SU-DHL-6 (cell line): ENCODE measurements at regions not wholly inside any gene's neighbourhood (a gene's known extent, or its start where the extent isn't known, plus 50 kb on each side); places are given as distances from the start of the nearest gene placed in this dataset.

ENCODE experiments used
- H2AFZ ChIP-seq: fragments of 200-600 bp; sonication (generic); 2 replicates; pipeline ENCODE4 v1.6.1; 2014; ENCODE audit warnings: low read depth, mild to moderate bottlenecking, moderate library complexity, mixed read lengths, antibody characterized with exemption, low read length; ENCODE audit not compliant: severe bottlenecking
- H3F3A ChIP-seq: fragments of 200-600 bp; shearing (Covaris generic); 2 replicates; pipeline ENCODE4 v1.6.0; 2016; ENCODE audit warnings: antibody characterized with exemption, mild to moderate bottlenecking; ENCODE audit not compliant: insufficient read depth
- H3K27ac ChIP-seq: fragments of 200-600 bp; sonication (generic); 2 replicates; pipeline ENCODE4 v1.5.1; 2016; ENCODE audit warnings: low read depth, mild to moderate bottlenecking, low read length, moderate library complexity, mixed read lengths
- H3K27me3 ChIP-seq: fragments of 200-600 bp; sonication (generic), shearing (Covaris generic); 2 replicates; pipeline ENCODE4 v1.6.0; 2014; ENCODE audit warnings: mild to moderate bottlenecking, low read length
- H3K36me3 ChIP-seq: fragments of 200-600 bp; sonication (generic); 2 replicates; pipeline ENCODE4 v1.6.1; 2014; ENCODE audit warnings: mild to moderate bottlenecking, low read length, mixed read lengths
- H3K4me2 ChIP-seq: fragments of 300-600, 200-600 bp; shearing (Covaris generic), sonication (generic); 2 replicates; pipeline ENCODE4 v1.6.0; 2014; ENCODE audit warnings: low read length, low read depth, mild to moderate bottlenecking; ENCODE audit not compliant: poor library complexity, severe bottlenecking
- H3K4me3 ChIP-seq: fragments of 200-600 bp; sonication (generic); 2 replicates; pipeline ENCODE4 v1.5.1; 2014; ENCODE audit warnings: antibody characterized with exemption, low read length, mild to moderate bottlenecking, mixed read lengths; ENCODE audit not compliant: insufficient read depth, poor library complexity, severe bottlenecking
- H3K79me2 ChIP-seq: fragments of 200-600 bp; sonication (generic); 2 replicates; pipeline ENCODE4 v1.6.1; 2014; ENCODE audit warnings: mild to moderate bottlenecking, low read length, moderate library complexity; ENCODE audit not compliant: insufficient read depth
- H3K9ac ChIP-seq: fragments of 200-600 bp; sonication (generic); 2 replicates; pipeline ENCODE4 v1.7.0; 2014; ENCODE audit warnings: mild to moderate bottlenecking, low read length
- H3K9me2 ChIP-seq: fragments of 200-600 bp; sonication (generic); replicated peaks from 2 replicates; pipeline ENCODE4 v1.6.1; 2014; ENCODE audit warnings: low read length; ENCODE audit not compliant: insufficient read depth
- H3K9me3 ChIP-seq: fragments of 200-600 bp; sonication (generic); 2 replicates; pipeline ENCODE4 v1.6.1; 2014; ENCODE audit warnings: low read length, mixed read lengths; ENCODE audit not compliant: insufficient read depth
- H4K20me1 ChIP-seq: fragments of 200-600 bp; sonication (generic); 2 replicates; pipeline ENCODE4 v1.6.1; 2014; ENCODE audit warnings: low read depth, mild to moderate bottlenecking, antibody characterized with exemption, low read length, moderate library complexity, mixed read lengths
- CTCF ChIP-seq: fragments of 200-600 bp; sonication (generic); IDR thresholded peaks from one replicate; pipeline ENCODE4 v1.5.1; 2017; ENCODE audit warnings: antibody characterized with exemption, mild to moderate bottlenecking, low read length, moderate library complexity; ENCODE audit not compliant: insufficient read depth, poor library complexity, severe bottlenecking
- EZH2phosphoT487 ChIP-seq: fragments of 200-600 bp; sonication (generic), shearing (Covaris generic); conservative IDR thresholded peaks from 2 replicates; pipeline ENCODE4 v1.6.1; 2018; ENCODE audit warnings: mild to moderate bottlenecking, antibody characterized with exemption, low read length, moderate library complexity, mixed read lengths

DNA sequence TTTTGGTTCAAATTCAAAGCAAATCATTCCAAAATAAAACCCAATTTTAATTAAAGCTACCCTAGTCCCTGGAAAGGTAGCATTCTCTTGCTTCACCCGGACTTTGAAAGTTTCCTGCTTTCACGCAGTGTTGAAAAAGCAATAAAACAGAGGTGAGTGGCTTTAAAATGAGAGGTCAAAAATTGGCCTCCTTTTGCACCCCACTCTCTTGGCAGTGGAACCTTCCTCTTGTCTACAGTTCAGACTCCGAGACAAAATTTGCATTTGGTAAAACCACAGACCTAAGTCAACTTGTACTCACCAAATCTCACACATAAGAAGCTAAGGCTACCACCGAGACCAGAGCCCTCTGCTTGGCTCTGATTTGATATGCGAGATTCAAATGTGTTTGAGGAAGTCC is 252.7 kb downstream of the TTLL7 start:
- no peak overlapping the region for H3K9ac ChIP-seq
- H4K20me1 ChIP-seq, result no peaks in the 10 kb centered on the region
- no peak overlapping the region for H3K27ac ChIP-seq
- H3K9me3 ChIP-seq, result no peaks in the 10 kb centered on the region
- no peaks in the 10 kb centered on the region for H3K27me3 ChIP-seq
- H2AFZ ChIP-seq, result peak overlapping the region; percentile 75
- no peak overlapping the region for H3K4me3 ChIP-seq
- H3K36me3 ChIP-seq, result no peaks in the 10 kb centered on the region
- no peaks in the 10 kb centered on the region for H3K9me2 ChIP-seq
- TF ChIP-seq CTCF (no peak), EZH2phosphoT487 (no peak)
- H3K4me2 ChIP-seq, result peak overlapping the region; percentile 27
- H3F3A ChIP-seq, result no peaks in the 10 kb centered on the region
- no peaks in the 10 kb centered on the region for H3K79me2 ChIP-seq

GRCh38 chr1:83742446-83742845 is 256.5 kb downstream of the TTLL7 start:
- H3K27ac ChIP-seq, result no peak overlapping the region
- H3K9me3 ChIP-seq, result no peaks in the 10 kb centered on the region
- H3K9ac ChIP-seq, result no peak overlapping the region
- H3K9me2 ChIP-seq, result no peaks in the 10 kb centered on the region
- no peak for TF ChIP-seq CTCF
- TF ChIP-seq EZH2phosphoT487, result no peak
- no peak overlapping the region for H2AFZ ChIP-seq
- H4K20me1 ChIP-seq, result no peaks in the 10 kb centered on the region
- no peaks in the 10 kb centered on the region for H3K27me3 ChIP-seq
- H3K36me3 ChIP-seq, result no peaks in the 10 kb centered on the region
- H3K79me2 ChIP-seq, result no peaks in the 10 kb centered on the region
- H3K4me3 ChIP-seq, result no peak overlapping the region
- H3F3A ChIP-seq, result no peaks in the 10 kb centered on the region
- no peak overlapping the region for H3K4me2 ChIP-seq

- no peak overlapping the region for H3K4me3 ChIP-seq
- H3K36me3 ChIP-seq, result no peaks in the 10 kb centered on the region
- no peaks in the 10 kb centered on the region for H3K79me2 ChIP-seq
- H3K27ac ChIP-seq, result no peak overlapping the region
- H3F3A ChIP-seq, result no peaks in the 10 kb centered on the region
- H3K4me2 ChIP-seq, result no peak overlapping the region
- no peak for TF ChIP-seq EZH2phosphoT487
- TF ChIP-seq CTCF, result no peak
- H3K9me2 ChIP-seq, result no peaks in the 10 kb centered on the region
- no peaks in the 10 kb centered on the region for H3K27me3 ChIP-seq
- H4K20me1 ChIP-seq, result no peaks in the 10 kb centered on the region
- H3K9me3 ChIP-seq, result no peaks in the 10 kb centered on the region
- no peak overlapping the region for H3K9ac ChIP-seq
- no peak overlapping the region for H2AFZ ChIP-seq
Measured at GRCh38 chr1:83741770-83742169, 257.2 kb downstream of the TTLL7 start.

DNA sequence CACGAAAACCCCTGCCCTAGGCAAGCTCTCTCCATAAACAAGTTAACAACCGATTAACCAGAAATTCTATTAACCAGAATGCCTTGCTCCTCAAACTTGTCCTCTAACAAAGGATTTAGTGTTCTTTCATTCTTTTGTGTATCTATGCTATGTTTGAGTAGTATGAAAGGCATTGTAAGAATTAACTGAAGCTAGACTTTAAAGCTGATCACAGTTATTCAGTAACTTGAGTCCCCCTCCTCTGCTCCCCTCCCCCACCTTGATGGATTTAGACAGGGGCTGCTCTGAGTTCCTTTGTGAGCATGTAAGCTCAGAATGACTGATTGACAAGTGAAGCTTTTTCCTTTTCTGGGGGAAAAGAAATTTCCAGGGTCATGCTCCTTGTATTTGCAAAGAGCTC is 257.6 kb downstream of the TTLL7 start:
- Histone ChIP-seq H3K27me3 (no peaks in the 10 kb centered on the region), H3K4me2 (no peak overlapping the region), H3K36me3 (no peaks in the 10 kb centered on the region), H3F3A (no peaks in the 10 kb centered on the region), H3K9ac (no peak overlapping the region), H3K79me2 (no peaks in the 10 kb centered on the region), H3K27ac (no peak overlapping the region), H3K9me2 (no peaks in the 10 kb centered on the region), H3K9me3 (no peaks in the 10 kb centered on the region), H3K4me3 (no peak overlapping the region), H4K20me1 (no peaks in the 10 kb centered on the region), H2AFZ (no peak overlapping the region)
- TF ChIP-seq EZH2phosphoT487, result no peak
- TF ChIP-seq CTCF, result no peak
